Hematopoietic multipotent progenitor cell (in vitro differentiated cells): ENCODE measurements at regions not wholly inside any gene's neighbourhood (a gene's known extent, or its start where the extent isn't known, plus 50 kb on each side); places are given as distances from the start of the nearest gene placed in this dataset.

Experiments
- DNase-seq, 3 donors: peaks; one replicate each; pipeline ENCODE4 v3.0.0-alpha.2; 2011 to 2015; ENCODE audit warnings: low read depth in 2 of 3, low spot score in 2 of 3

DNA sequence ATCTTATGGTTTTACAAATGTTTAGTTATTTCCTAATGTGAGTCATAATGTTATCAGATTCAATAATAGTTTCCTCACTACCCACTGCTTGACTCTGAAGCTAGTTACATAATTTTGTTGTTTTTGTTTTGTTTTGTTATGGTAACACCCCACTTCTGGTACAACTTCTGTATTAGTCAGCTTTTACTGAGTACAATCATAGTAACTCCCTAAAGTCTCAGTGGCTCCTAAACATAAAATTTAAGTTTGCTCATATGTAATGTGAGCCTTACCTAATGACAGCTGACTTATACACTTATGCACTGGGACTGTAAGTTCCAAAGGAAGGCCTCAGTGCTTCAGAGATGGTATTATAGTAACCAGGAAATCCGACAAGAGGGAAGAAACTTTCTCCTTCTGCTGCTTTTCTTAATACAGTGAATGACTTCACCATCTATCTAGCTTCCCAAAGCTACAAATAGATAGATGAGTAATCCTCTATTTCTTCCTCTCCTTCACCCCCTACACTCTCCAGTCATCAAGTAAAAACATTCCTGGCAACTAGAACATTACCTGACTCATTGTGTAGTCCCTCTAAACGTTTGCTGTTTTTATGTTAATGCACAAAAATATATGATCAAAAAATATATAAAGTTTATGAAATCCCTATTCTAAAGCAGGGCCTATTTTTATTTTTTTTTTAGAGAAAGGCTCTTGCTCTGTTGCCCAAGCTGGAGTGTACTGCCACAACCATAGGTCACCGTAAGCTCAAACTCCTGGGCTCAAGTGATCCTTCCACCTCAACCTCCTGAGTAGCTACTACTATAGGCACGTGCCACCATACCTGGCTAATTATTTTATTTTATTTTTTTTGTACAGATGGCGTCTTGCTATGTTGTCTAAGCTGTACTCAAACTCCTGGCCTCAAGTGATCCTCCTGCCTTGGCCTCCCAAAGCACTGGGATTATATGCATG lies 563.0 kb downstream of the SOX6 start:
- no peak for DNase-seq

GRCh38 chr11:15794361-15795150 lies 561.8 kb downstream of the SOX6 start:
- no peak for DNase-seq

- DNase-seq = no peak
These were observed 561.0 kb downstream of the SOX6 start for GRCh38 chr11:15795378-15795777.

GRCh38 chr11:15800111-15800800 lies 556.1 kb downstream of the SOX6 start:
- DNase-seq = peak in 2 of 3 donors; percentile 51 to 82

GRCh38 chr11:15801126-15801525 lies 555.2 kb downstream of the SOX6 start:
- no peak for DNase-seq

GRCh38 chr11:15801616-15802015 lies 554.7 kb downstream of the SOX6 start:
- no peak for DNase-seq

GRCh38 chr11:15805726-15806125 lies 550.6 kb downstream of the SOX6 start:
- DNase-seq = no peak

DNA sequence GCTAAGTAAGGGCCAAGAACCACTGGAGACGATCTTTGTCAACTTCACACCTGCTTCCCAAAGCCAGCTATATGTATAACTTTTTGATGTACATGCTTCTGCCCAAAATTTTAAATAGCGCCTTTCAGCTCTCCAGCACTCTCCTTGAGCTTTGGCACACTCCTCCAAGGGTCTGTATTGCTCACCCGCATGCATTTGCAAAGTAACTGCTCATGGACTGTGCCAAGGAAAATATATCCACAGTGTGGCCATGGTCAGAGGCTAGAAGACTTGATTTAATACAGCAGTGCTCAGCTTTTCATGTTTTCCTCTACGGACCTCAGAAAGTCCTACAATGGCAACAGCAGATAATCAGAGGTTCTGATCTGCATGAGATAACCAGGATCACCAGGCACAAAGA lies 550.1 kb downstream of the SOX6 start:
- no peak for DNase-seq

GRCh38 chr11:15807827-15808226 lies 548.5 kb downstream of the SOX6 start:
- DNase-seq = no peak

DNA sequence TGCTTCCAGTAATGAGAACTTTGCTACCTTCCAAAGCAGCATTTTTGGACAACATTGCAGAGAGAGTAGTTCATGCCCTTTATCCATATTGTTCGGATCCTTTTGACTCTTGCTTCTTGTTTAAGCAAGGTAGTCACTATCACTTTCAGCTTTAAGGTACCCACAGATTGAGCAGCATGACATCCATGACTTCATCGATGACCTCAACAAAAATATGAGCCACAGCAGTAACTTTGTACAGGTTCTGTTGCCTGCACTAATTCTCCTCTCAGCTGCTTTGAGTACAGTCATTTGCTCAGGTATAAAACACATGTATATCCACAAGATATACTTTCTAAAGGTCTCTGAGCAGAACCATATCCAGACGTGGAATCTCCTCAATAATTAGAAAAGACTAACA lies 546.3 kb downstream of the SOX6 start:
- no peak for DNase-seq

DNA sequence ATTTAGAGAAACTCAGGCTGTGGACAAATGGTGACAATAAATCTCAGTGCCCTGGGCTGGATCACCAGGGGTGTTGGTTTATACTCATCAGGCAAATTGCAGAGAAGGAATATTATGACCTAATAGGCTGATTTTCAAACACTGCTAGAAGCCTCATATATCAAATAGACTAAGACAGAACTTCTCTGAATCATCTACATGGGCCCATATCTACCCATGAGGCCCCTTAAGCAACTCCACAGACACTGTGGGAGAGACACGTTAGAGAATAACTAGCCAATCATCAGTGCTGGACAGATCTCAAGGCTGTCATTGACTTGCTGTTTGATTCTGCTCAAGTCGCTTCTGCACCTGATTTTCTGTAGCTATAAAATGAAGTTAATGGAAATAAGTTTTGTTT lies 545.8 kb downstream of the SOX6 start:
- no peak for DNase-seq

GRCh38 chr11:15815246-15816195 lies 540.8 kb downstream of the SOX6 start:
- no peak for DNase-seq

DNA sequence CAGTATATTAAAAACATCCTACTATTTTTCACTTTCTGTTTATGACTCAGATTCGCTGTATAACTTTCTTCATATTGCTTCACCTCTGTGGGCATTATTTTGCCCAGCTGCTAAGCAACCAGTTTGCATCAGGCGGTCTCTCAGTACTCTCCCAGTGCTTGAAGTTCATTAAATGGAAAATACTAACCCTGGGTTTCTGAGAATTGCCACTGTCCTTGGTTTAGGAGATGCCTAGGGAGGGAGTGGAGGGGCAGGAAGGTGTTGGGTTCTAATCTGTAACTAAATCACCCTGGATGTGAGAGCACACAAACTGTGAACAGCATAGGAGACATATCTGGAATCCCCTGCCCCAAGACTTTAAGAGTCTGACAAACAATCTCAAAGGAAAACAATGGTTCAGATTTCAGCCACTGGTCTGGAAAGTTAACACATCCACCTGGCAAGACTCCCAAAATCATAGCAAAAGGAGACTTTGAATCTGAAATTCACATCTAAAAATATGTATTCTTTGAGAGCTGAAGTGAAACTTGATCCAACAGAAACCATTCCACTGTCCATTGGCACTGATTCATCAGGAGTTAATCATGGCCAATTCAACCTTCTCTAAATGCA lies 540.0 kb downstream of the SOX6 start:
- DNase-seq = peak in 2 of 3 donors; percentile 24 to 49

- DNase-seq = no peak
These were observed 539.3 kb downstream of the SOX6 start for GRCh38 chr11:15817001-15817400.

GRCh38 chr11:15818132-15818842 lies 538.1 kb downstream of the SOX6 start:
- no peak for DNase-seq

DNA sequence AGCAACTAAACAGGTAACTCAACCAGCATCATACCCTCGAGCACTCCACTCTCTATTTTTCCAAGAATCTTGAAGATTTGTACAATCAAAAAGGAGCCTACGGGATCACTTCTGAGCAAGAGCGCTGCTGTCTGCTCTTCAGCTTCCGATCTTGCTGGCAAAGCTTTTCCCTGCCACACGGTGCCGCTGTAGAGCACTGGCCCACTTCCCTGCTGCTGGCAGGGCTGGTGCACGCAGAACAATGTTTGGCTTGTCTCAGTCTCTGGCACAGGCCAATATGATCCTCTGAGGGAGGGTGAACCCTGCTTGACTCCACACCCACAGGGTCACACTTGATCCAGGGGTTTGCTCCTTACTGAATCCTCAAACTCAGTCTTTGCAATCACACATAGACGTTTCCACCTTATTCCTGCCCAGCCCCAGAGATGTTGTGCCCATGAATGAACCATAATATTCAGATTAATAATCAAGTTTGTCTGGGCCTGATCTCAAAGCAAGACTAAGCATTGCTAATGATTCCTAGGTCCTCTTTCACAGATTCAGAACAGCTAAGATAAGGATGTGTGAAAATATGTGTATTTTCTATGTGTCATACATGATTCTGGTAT lies 536.6 kb downstream of the SOX6 start:
- DNase-seq = peak in 2 of 3 donors; percentile 35 to 72

DNA sequence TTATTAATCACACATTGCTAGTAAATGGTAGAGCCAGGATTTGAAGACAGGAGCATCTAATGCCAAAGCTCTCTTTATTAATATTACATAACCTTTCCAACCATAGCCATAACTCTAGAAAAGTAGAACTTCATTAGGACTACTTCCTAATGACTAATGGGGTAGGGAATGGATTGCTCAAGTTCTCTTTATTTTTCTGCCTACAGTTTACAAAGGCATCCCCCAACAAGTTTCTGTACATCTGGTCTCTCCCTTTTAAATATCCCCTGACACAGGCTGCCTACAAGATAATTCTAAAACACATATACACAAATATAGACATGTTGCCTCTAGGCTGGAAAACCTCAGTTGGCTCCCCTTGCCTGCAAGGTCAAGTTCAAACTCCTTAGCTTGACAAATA lies 534.9 kb downstream of the SOX6 start:
- DNase-seq = no peak

- DNase-seq = no peak
These were observed 532.3 kb downstream of the SOX6 start for GRCh38 chr11:15824060-15824459.
